PFSK-1 (cell line): ENCODE measurements at regions not wholly inside any gene's neighbourhood (a gene's known extent, or its start where the extent isn't known, plus 50 kb on each side); places are given as distances from the start of the nearest gene placed in this dataset.

ENCODE experiments used
- FOXP2 ChIP-seq: optimal IDR thresholded peaks from 2 replicates; pipeline ENCODE3; 2011; ENCODE audit warnings: borderline replicate concordance, control low read depth, inconsistent platforms; ENCODE audit not compliant: insufficient read depth; ENCODE audit errors: extremely low read length, extremely low read depth
- POLR2AphosphoS5 ChIP-seq: IDR thresholded peaks from 2 replicates; pipeline ENCODE4 v1.6.1; 2012; ENCODE audit warnings: low read depth, mild to moderate bottlenecking, control low read depth, low read length, moderate library complexity
- REST ChIP-seq, 2 experiments: IDR thresholded peaks; 2 replicates each; pipeline versions ENCODE4 v1.6.1 to v1.8.0; 2011 to 2012; ENCODE audit warnings: low read depth in 2 of 2, low read length in 2 of 2, control low read depth in 1 of 2, inconsistent platforms in 1 of 2, mild to moderate bottlenecking in 1 of 2, moderate library complexity in 1 of 2; ENCODE audit not compliant: insufficient read depth in 1 of 2
- SIN3A ChIP-seq: IDR thresholded peaks from 2 replicates; pipeline ENCODE4 v1.6.1; 2012; ENCODE audit warnings: mild to moderate bottlenecking, low read length, moderate library complexity, borderline replicate concordance; ENCODE audit not compliant: insufficient read depth
- TAF1 ChIP-seq: IDR thresholded peaks from 2 replicates; pipeline ENCODE4 v1.6.1; 2012; ENCODE audit warnings: low read length, control low read depth, borderline replicate concordance; ENCODE audit not compliant: insufficient read depth

GRCh38 chr10:105714728-105715127 is 1073.6 kb downstream of the SORCS3 start:
- TF ChIP-seq REST (IDR thresholded peaks at IDR 0.05; ENCODE audit: insufficient read depth in 1 of 2, low read depth in 2 of 2, low read length in 2 of 2) (no peak), TAF1 (no peak), FOXP2 (no peak), SIN3A (no peak), POLR2AphosphoS5 (no peak)

GRCh38 chr10:105707603-105708002 is 1066.5 kb downstream of the SORCS3 start:
- TF ChIP-seq SIN3A: no peak

GRCh38 chr10:105706281-105707026 is 1065.4 kb downstream of the SORCS3 start:
- TF ChIP-seq SIN3A: no peak
- no peak for TF ChIP-seq FOXP2
- TF ChIP-seq POLR2AphosphoS5: no peak
- no peak for TF ChIP-seq REST (IDR thresholded peaks at IDR 0.05; ENCODE audit: insufficient read depth in 1 of 2, low read depth in 2 of 2, low read length in 2 of 2)
- no peak for TF ChIP-seq TAF1

GRCh38 chr10:105702211-105702610 is 1061.1 kb downstream of the SORCS3 start:
- no peak for TF ChIP-seq REST (IDR thresholded peaks at IDR 0.05; ENCODE audit: insufficient read depth in 1 of 2, low read depth in 2 of 2, low read length in 2 of 2)
- no peak for TF ChIP-seq SIN3A

- no peak for TF ChIP-seq SIN3A
- TF ChIP-seq FOXP2: no peak
- no peak for TF ChIP-seq POLR2AphosphoS5
- no peak for TF ChIP-seq TAF1
- TF ChIP-seq REST (IDR thresholded peaks at IDR 0.05; ENCODE audit: insufficient read depth in 1 of 2, low read depth in 2 of 2, low read length in 2 of 2): no peak
These were observed 1059.1 kb downstream of the SORCS3 start for GRCh38 chr10:105700218-105700617.
